ENCODE measurements at regions not wholly inside any gene's neighbourhood (a gene's known extent, or its start where the extent isn't known, plus 50 kb on each side); places are given as distances from the start of the nearest gene placed in this dataset.

GRCh38 chr5:4995014-4995413 is 145.1 kb upstream of the ADAMTS16 start:
- H3K4me3 ChIP-seq (ENCODE audit: low read length), result no peak overlapping the region
- Mint-ChIP-seq H3K27ac (no peak overlapping the region), H3K4me1 (no peaks in the 10 kb centered on the region), H3K9me3 (peaks cover 18% of the 10 kb centered on the region), H3K36me3 (ENCODE audit: low read depth) (no peaks in the 10 kb centered on the region), H3K4me3 (no peak overlapping the region), H3K27me3 (ENCODE audit: insufficient read depth) (no peaks in the 10 kb centered on the region)
- H3K9me3 ChIP-seq (ENCODE audit: control insufficient read depth, low read length), result no peaks in the 10 kb centered on the region
- 92 to 100% methylated on average over 1 to 4 of the region's 4 CpGs for WGBS, 2 experiments (ENCODE audit: insufficient coverage in 1 of 2, insufficient read length in 1 of 2)
- H3K36me3 ChIP-seq (ENCODE audit: control insufficient read depth, insufficient read depth, low read length), result no peaks in the 10 kb centered on the region
- no peaks in the 10 kb centered on the region for H3K27me3 ChIP-seq (ENCODE audit: control insufficient read depth, insufficient read depth, low read length, poor library complexity, severe bottlenecking)
- no peak for TF ChIP-seq CTCF (conservative IDR thresholded peaks at IDR 0.05)
- H3K27ac ChIP-seq (ENCODE audit: low read depth, low read length), result peak overlapping the region; percentile 9
- H3K9ac ChIP-seq (ENCODE audit: extremely low read depth, low read length, poor library complexity, severe bottlenecking), result no peak overlapping the region
- DNase-seq, result no peak
- H3K4me1 ChIP-seq (ENCODE audit: control insufficient read depth, insufficient read depth, low read length), result no peaks in the 10 kb centered on the region

- H3K9me3 ChIP-seq (ENCODE audit: control insufficient read depth, low read length), result no peaks in the 10 kb centered on the region
- DNase-seq, result no peak
- TF ChIP-seq CTCF (conservative IDR thresholded peaks at IDR 0.05), result no peak
- H3K9ac ChIP-seq (ENCODE audit: extremely low read depth, low read length, poor library complexity, severe bottlenecking), result no peak overlapping the region
- H3K36me3 ChIP-seq (ENCODE audit: control insufficient read depth, insufficient read depth, low read length), result no peaks in the 10 kb centered on the region
- no peak overlapping the region for H3K4me3 ChIP-seq (ENCODE audit: low read length)
- no peaks in the 10 kb centered on the region for H3K27me3 ChIP-seq (ENCODE audit: control insufficient read depth, insufficient read depth, low read length, poor library complexity, severe bottlenecking)
- H3K4me1 ChIP-seq (ENCODE audit: control insufficient read depth, insufficient read depth, low read length), result no peaks in the 10 kb centered on the region
- Mint-ChIP-seq H3K27ac (no peak overlapping the region), H3K27me3 (ENCODE audit: insufficient read depth) (no peaks in the 10 kb centered on the region), H3K9me3 (peaks cover 13% of the 10 kb centered on the region), H3K4me3 (no peak overlapping the region), H3K4me1 (no peaks in the 10 kb centered on the region), H3K36me3 (ENCODE audit: low read depth) (no peaks in the 10 kb centered on the region)
- H3K27ac ChIP-seq (ENCODE audit: low read depth, low read length), result no peak overlapping the region
- 90 to 94% methylated on average over 2 to 3 of the region's 3 CpGs for WGBS, 2 experiments (ENCODE audit: insufficient coverage in 1 of 2, insufficient read length in 1 of 2)
Measured at GRCh38 chr5:5005353-5005752, 134.8 kb upstream of the ADAMTS16 start.

GRCh38 chr5:5006548-5006947 is 133.6 kb upstream of the ADAMTS16 start:
- Histone ChIP-seq H3K9ac (ENCODE audit: extremely low read depth, low read length, poor library complexity, severe bottlenecking) (no peak overlapping the region), H3K4me3 (ENCODE audit: low read length) (no peak overlapping the region), H3K9me3 (ENCODE audit: control insufficient read depth, low read length) (no peaks in the 10 kb centered on the region), H3K27me3 (ENCODE audit: control insufficient read depth, insufficient read depth, low read length, poor library complexity, severe bottlenecking) (no peaks in the 10 kb centered on the region), H3K36me3 (ENCODE audit: control insufficient read depth, insufficient read depth, low read length) (no peaks in the 10 kb centered on the region), H3K4me1 (ENCODE audit: control insufficient read depth, insufficient read depth, low read length) (no peaks in the 10 kb centered on the region), H3K27ac (ENCODE audit: low read depth, low read length) (no peak overlapping the region)
- H3K9me3 Mint-ChIP-seq, result peaks cover 13% of the 10 kb centered on the region
- no peak for DNase-seq
- 89 to 100% methylated on average over 3 of the region's 3 CpGs for WGBS, 2 experiments (ENCODE audit: insufficient coverage in 1 of 2, insufficient read length in 1 of 2)
- H3K36me3 Mint-ChIP-seq (ENCODE audit: low read depth), result no peaks in the 10 kb centered on the region
- TF ChIP-seq CTCF (conservative IDR thresholded peaks at IDR 0.05), result no peak
- no peaks in the 10 kb centered on the region for H3K4me1 Mint-ChIP-seq
- H3K27ac Mint-ChIP-seq, result no peak overlapping the region
- H3K4me3 Mint-ChIP-seq, result no peak overlapping the region
- H3K27me3 Mint-ChIP-seq (ENCODE audit: insufficient read depth), result no peaks in the 10 kb centered on the region

Measured in endodermal cell (in vitro differentiated cells).